GM19328 (cell line): ENCODE measurements at regions not wholly inside any gene's neighbourhood (a gene's known extent, or its start where the extent isn't known, plus 50 kb on each side); places are given as distances from the start of the nearest gene placed in this dataset.
"Not testable (repeated sequence)": the region's sequence is repeated elsewhere in the genome, so short reads cannot be mapped to it uniquely, and the experiment has no call there.

Source experiments
- ATAC-seq: cut with Tn5 transposase; IDR thresholded peaks from one replicate; pipeline ENCODE4 v1.9.1; 2021; ENCODE audit warnings: mild to moderate bottlenecking, moderate library complexity; ENCODE audit not compliant: unreplicated experiment

DNA sequence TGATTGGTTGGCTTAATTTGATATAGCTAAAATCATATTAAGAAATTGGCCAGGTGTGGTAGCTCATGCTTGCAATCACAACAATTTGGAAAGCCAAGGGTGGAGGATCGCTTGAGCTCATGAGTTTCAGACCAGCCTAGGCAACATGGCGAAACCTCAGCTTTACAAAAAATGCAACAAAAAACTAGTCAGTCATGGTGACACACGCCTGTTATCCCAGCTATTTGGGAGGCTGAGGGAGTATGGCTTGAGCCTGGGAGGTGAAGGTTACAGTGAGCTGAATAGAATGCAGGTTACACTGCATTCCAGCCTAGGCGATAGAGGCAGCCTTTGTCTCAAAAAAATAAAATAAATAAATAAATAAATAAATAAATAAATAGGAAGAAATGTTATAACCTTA lies 1579.6 kb upstream of the SLC10A2 start:
- no peak for ATAC-seq

DNA sequence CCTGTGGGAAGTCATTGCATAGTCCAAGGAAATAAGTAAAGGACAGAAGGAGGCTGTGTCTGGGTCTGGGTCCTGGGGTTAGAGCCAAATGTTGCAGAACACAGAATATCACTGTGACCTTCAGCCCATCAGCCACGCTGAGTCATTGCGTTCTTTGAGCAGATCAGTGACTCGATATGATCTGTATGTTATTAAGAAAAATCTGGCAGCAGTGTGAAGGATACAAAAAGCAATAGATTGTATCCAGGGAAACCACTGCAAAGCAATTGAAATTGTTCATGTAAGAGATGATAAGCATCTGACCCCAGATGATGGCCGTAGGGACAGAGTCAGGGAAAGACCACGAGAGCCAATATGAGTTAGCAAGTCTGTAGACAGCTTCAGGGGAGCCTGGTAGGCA lies 1575.1 kb upstream of the SLC10A2 start:
- ATAC-seq, result no peak

DNA sequence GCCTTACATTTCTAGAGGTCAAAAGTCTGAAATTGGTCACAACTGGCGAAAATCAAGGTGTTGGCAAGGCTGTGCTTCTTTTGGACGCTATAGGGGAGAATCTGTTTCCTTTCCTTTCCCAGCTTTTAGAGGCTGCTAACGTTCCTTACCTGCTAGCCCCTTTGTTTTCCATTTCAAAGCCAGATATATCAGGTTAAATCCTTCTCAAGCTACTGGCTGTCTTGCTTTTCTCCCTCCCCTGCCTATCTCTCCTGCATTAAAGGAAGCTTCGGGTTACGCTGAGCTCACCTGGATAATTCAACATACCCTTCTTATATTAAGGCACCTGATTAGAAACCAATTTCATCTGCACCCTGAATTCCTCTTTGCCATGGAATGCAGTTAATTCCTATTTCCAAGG lies 1569.7 kb upstream of the SLC10A2 start:
- no peak for ATAC-seq

DNA sequence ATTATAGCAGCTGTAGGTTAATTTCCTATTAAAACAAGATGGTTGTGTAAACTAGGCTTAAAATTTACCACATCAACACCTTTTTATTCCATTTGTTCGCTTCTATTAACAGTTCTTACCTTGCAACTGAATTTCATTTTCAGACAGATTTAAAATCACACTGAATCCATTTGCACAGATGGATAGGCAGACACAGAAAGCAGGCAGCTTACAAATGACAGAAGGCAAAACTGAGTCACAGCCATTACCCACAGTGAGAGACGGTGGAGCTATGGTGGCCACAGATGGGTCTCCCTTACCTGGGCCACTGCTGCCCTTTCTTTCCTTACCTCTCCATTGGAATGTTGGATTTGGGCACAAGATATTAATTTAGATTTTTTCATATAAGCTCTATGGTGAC lies 1567.8 kb upstream of the SLC10A2 start:
- no peak for ATAC-seq

DNA sequence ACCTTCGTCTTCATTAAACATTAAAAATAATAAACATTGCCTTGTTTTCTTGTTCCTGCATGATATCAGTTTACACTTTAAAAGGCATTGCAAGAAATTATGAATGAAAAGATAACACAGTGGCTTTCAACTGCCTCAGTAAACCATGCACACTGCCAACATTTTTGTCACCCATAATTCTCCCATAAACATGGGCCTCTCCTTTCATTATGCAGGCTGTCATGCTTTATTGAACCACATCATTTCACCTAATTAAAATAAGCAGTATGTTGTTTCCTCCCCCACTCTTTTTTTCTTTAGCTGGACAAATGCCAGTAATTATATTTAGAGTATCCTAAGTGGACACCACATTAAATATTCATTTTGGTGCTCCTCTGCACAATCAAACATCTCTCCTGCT lies 1566.5 kb upstream of the SLC10A2 start:
- ATAC-seq, result no peak

DNA sequence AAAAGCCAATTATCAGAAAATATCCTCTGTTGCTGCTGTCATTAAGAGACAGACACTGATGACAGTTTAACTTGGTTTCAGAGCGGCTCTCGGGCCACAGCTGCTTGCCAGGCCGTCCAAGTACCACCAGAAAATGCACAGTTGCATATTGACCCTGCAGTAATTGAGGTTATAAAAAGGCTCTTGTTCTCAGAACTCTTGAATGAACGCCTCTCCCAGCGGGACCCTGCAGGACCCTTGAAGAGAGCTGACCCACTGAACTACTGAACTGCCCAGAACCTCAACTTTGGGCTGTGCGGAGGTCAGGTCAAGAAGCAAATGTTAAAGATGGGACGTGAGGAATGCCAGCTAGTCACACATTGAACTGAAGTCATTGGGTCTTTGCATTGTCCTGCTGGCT lies 1559.0 kb upstream of the SLC10A2 start:
- ATAC-seq, result no peak

DNA sequence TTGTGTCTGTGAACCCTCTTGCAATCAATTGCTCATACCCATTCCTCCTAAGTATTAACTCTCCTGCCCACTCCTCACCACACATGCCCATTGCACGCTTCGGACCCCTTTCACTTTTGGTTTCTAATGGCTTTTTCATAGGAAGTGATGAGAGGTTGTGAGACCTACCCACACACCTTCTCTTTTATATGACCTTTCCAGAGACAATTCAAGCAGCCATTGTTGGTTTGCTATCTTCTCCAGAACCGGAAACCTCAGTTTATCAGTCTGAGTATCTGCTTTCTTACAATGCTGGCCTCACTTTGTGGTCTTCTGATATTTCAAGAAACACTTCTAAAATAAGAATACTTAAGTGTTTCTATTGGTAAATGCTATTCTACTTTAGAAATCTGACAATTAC lies 1550.8 kb upstream of the SLC10A2 start:
- ATAC-seq, result no peak

DNA sequence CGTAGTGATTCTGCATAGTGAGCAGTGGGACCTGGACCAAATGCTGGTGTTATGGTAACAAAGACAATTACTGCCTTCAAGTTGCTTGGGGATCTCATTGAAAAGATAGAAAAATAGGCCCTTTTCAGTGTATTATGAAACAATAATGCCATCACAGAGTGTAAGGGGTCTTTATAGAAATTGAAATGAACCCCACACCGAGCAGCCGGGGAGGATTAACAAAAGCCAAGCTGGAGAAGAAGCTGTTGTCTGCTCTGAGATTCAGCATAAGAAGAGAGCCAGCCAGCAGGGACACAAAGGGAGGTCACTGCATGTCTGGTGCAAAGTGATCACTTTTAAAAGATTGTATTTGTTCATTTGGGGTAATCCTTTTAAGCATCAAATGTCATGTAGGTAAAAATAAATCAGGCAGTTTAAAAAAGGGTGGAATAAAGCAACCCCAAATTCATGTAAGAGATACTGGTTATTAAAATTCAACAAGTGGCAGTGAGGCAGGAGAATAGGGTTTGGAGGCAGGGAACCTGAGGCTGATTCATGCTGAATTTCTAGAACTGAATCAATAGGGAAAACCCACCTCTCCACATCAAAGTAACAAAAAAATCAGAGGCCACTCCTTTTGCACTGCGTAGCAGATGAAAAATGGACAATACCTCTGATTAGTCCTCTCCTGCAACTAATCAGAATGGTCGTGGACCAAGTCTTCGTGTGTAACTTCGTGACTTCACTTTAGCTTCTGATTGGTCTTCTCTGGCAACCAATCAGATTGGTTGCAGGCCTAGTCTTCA lies 1548.3 kb upstream of the SLC10A2 start:
- ATAC-seq, result no peak

DNA sequence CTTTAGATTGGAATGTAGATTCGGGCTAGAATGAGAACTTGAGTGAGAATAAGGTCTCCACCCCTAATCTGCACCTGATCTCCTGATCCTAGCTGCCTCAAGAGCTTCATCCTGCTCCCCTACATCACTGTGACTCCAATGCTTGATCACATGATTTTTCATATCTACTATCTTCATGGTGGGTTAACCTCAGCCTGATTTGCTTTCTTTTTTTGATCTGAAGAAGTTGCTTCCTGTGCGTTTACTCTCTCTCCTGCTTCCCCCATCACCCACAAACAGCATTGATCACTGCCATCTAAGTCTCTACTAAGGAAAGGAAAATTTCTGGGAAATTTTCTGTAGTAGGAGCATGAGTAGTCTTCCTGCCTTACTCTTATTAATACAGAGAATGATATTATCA lies 1542.1 kb upstream of the SLC10A2 start:
- ATAC-seq, result no peak

DNA sequence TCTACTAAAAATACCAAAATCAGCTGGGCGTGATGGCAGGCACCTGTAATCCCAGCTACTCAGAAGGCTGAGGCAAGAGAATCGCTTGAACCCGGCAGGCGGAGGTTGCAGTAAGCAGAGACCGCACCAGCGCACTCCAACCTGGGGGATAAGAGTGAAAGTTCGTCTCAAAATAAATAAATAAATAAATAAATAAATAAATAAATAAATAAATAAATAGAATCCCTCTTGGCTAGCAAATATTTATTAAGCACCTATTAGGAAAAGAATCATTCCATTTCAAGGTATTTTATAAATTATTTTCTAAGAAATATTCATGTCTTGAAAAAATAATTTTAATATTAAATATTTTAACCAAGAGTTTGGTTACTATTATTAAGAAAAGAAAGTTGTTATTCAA lies 1539.2 kb upstream of the SLC10A2 start:
- ATAC-seq, result not testable (repeated sequence)

DNA sequence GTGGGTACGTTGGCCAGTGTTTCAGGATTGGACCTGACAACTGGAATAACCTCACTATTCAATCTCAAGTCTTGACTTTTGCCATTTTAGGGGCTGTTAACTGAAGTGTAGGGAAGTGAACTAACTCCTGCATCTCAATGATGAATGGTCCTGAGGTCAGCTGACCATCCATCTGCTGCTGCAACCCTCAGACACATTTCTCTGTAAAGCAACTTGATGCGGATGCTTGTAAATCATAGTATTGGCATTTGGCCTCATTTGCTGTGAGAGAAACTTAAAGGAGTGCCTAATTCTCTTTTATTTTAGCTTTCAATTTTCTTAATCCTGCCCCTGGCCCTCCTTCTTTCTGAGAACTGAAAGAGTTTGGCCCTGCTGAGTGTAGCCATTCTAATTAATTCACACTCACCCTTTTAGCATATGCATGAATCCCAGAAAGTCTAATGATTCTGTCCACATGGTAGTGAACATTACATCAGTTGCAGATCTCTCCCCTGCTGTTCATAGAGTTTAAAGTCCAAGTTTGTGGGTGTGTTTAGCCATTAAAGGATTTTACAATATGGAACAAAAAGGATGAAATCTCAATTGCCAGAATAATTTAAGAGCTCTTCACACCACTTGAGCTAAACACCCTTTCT lies 1531.4 kb upstream of the SLC10A2 start:
- no peak for ATAC-seq

DNA sequence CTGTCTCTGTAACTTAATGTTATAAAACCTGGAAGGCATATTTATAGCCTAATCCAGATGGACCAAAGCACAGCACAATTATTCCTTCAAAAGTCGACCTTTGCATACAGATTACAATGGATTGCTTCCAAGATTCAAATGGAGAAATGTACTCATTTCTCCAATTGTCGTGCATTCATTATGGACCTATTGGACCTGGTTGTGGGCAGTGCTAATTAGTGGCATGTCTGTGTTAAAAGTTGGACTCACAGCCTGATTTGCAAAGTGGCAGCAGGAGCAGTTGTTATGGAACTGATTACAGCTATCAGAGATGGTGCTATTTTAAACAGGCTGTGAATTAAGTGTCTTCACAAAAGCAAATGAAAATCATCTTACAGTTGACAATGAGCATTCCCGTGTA lies 1529.3 kb upstream of the SLC10A2 start:
- ATAC-seq, result no peak

DNA sequence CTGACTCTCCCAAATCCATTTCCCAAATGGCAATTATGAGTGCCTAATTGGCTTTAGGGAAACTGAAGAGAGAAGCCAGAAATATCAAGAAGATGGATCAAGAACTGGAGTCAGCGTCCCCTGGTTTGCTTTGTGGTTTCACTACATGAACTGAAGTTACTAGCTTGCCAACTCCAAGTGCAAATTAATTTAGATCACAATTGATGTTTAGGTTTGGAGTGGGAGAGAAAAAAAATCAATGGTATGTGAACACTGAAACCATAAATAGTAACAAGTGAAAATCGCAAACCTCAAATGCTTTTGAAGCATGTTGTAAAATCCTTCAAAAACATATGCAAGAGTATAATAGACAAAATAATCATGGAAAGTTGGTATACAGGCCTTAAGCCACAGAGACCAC lies 1528.6 kb upstream of the SLC10A2 start:
- ATAC-seq, result no peak

DNA sequence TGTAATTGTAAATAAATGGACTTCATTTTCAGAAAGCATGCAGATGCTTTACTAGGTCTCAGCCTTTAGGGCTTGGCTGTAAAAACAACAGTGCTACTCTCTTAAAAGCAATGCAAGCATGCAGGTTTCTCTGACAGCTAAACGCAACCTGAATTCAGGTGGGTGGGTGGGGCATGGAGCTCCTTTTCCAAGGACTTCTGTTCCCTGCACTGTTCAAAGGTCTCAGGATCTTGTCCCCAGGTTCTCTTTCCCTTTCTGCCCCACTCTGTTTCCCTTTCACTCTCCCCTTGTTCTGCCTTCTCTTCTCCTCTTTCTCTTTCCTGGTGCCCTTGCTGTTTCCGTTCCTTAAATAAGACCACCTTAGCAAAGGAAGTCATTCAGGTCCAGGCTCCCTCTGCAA lies 1527.5 kb upstream of the SLC10A2 start:
- no peak for ATAC-seq

DNA sequence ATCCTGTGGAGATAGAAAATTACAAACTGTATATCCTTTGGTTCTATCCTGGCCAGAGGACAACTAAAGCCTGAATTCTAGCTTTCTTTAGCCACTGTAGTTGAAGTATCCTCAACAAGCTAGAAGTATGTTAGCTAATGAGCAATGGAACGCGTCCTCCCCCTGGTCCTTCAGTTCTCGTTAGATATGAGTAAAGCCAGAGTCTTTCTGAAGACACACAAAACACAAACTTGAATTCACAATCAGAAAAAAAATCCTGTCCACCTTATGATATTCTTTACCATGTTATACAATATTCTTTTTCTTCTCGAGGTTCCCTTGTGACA lies 1527.0 kb upstream of the SLC10A2 start:
- ATAC-seq, result no peak

DNA sequence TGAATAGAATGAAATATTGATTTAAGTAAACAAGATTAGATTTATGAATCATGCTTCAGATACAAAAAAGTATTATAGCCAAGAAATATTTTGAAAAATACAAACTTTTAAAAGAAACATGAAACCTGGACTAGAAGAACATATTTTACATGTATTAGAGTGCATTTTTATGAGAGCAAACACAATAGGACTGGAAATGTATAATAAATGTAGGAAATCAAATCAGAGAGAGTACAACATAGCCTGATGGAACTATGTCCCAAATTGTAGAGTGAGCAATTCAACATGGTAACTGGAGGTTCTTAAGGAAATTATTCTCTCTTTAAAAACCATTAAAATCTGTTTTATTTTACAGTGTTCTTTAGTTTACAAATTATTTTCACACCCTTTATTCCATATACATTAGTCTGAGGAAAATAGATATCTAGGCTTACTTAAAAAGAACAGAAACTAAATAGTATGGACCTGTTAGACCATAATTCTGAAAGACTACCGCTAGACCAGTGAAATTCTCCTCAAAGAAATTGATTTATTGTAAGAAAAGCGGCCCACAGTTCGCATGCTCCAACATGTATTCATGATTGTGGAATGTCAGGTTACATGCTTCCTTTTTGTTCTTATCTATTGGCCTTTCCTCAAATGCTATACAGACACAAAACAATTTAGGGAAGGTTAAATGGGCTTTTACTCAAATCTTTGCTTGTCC lies 1526.5 kb upstream of the SLC10A2 start:
- ATAC-seq, result no peak

DNA sequence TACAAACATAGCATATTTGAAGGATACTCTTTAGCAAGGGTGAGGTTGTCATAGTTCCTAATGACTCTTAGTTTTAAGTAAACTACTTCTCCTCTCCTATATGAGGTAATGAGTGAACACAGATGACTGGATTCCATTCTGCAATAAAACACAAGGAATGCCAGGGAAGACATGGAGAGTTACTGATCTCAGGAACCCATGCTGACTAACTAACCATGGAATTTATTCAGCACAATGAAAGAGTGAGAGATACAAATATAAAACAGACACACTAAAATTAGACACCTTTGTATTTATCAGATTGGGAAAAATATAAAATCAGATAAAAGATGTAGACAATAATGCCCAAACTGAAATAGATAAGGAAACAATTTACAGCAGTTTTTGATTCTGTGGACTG lies 1525.9 kb upstream of the SLC10A2 start:
- ATAC-seq, result no peak

DNA sequence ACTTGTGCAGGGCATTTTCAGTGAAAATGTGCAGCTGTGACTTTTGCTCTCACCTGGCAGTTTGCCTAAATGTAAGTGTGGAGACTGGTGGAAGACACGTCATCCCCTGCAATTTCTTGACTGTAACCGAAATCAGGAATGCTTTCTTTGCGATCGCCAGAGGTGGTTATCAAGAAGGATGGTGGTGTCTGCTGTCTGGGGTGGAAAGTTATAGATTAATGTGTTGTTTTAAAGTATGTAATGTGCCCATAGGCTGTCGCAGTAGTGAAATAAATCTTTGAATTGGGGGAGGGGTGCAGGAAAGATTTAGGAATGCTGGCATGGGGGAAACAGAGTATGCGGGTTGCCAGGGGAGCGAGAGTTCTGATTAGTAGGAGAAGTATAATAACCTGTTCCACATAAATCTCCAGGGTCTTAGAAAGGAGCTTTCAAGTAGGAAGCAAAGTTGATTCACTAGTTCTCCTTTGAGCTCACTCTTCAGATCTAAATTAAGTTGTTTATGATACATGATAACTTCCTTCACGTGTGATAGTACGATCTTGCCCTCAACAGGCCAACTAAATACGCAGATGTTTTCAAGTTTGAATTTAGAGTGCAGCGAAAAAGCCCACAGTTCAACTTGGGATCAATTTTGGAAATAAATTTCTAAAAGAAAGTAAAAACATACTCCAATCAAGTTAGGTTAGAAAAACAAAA lies 1520.0 kb upstream of the SLC10A2 start:
- no peak for ATAC-seq

DNA sequence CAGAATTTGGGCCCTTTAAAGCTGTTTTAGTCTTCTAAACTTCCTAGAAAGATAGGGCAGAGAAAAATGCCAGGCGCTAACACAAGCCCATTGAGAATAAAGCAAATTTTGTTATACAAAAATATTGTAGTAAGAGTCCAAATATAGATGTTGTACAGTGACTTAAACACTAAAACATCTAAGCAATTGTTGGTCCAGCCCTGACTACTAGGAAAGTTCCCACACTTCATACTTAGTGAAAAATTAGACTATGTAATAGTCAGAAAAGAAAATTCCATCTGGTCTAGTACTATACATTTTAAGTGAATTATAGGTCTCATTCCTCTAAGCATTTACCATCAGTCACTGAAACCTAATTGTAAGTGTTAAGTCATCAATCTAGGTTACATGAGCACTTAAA lies 1518.3 kb upstream of the SLC10A2 start:
- no peak for ATAC-seq

DNA sequence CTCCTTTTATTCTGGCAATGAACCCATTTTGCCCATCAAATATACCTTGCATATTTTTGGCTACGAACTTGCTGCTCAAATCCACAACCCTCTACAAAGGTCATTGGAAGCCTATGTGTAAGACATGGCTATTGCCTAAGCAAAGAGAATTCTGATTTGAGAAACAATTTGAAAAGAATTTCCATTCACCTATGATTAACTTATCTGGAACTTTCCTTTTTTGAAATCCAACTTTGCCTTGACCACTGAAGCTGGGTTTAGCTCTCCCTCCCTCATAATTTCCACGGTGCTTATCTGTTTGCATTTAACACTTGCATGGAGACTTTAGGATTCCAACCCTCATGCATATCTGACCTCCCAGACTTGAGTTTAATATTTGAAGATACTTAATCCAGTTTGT lies 1514.7 kb upstream of the SLC10A2 start:
- ATAC-seq, result no peak

DNA sequence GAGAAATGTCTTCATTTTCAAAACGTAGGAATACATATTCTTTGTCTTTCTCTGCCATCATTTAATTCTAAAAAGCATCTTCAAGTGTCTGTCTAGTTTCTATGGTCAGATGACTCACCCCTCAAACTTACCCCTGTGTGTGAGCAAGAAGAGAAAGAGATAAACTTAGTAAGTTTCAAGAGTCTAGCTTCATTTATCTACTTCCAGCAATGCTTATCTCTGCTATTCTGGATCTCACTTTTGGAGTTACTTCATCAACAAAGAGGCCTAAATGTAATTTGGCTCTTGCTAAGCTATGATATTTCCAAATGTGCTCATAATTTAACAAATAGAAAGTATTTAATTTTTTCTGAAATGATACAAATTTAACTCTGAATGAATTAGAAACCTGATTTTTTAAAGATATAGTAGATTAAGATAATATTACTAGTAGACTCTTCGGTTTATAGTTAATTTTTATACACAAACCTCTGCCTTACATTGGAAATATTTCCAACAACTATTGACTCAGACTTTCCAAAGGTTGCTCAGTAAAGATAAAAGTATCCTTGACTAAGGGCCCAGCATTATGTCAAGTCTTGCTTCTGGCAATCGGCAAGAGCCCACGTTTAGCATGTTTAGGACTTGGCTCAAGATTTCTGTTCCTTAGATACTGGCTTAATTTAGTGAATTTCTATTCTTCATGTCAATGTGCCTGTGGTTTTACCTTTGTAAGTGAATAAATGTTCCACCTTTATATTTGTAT lies 1511.0 kb upstream of the SLC10A2 start:
- no peak for ATAC-seq
